22Rv1 (cell line): ENCODE measurements at regions not wholly inside any gene's neighbourhood (a gene's known extent, or its start where the extent isn't known, plus 50 kb on each side); places are given as distances from the start of the nearest gene placed in this dataset.

Experiments used
- H3K27ac ChIP-seq: fragments of 450-650 bp; 2 replicates; pipeline ENCODE4 v1.5.1; 2017
- CTCF ChIP-seq: fragments of 450-650 bp; IDR thresholded peaks from 2 replicates; pipeline ENCODE4 v1.5.1; 2017; ENCODE audit warnings: mild to moderate bottlenecking
- ZFX ChIP-seq: fragments of 450-650 bp; IDR thresholded peaks from 2 replicates; pipeline ENCODE4 v1.6.1; 2017; ENCODE audit warnings: antibody characterized with exemption, borderline replicate concordance

- H3K27ac ChIP-seq, result peak overlapping the region; percentile 56
- TF ChIP-seq CTCF, result no peak
- no peak for TF ChIP-seq ZFX
Measured at GRCh38 chr6:51285876-51286275, 467.2 kb downstream of the TFAP2B start.

- TF ChIP-seq CTCF (no peak), ZFX (no peak)
- no peak overlapping the region for H3K27ac ChIP-seq
Measured at GRCh38 chr6:51289041-51289440, 470.4 kb downstream of the TFAP2B start.

GRCh38 chr6:51292659-51293058 is 474.0 kb downstream of the TFAP2B start:
- TF ChIP-seq CTCF (no peak), ZFX (no peak)
- no peak overlapping the region for H3K27ac ChIP-seq

- TF ChIP-seq CTCF, result no peak
- TF ChIP-seq ZFX, result no peak
- H3K27ac ChIP-seq, result no peak overlapping the region
Measured at GRCh38 chr6:51299621-51300380, 481.1 kb downstream of the TFAP2B start.

GRCh38 chr6:51300510-51300909 is 481.8 kb downstream of the TFAP2B start:
- no peak for TF ChIP-seq CTCF
- TF ChIP-seq ZFX, result no peak
- no peak overlapping the region for H3K27ac ChIP-seq

GRCh38 chr6:51301962-51302361 is 483.3 kb downstream of the TFAP2B start:
- H3K27ac ChIP-seq, result no peak overlapping the region
- TF ChIP-seq CTCF (no peak), ZFX (no peak)

GRCh38 chr6:51302431-51302830 is 483.8 kb downstream of the TFAP2B start:
- TF ChIP-seq CTCF (no peak), ZFX (no peak)
- H3K27ac ChIP-seq, result no peak overlapping the region
